HG02759 (cell line): ENCODE measurements at regions not wholly inside any gene's neighbourhood (a gene's known extent, or its start where the extent isn't known, plus 50 kb on each side); places are given as distances from the start of the nearest gene placed in this dataset.

Source experiments
- ATAC-seq: cut with Tn5 transposase; IDR thresholded peaks from one replicate; pipeline ENCODE4 v1.9.1; 2021; ENCODE audit warnings: mild to moderate bottlenecking, moderate library complexity; ENCODE audit not compliant: unreplicated experiment

- ATAC-seq: no peak
These were observed 177.5 kb downstream of the ANKRD50 start for GRCh38 chr4:124535003-124535402.

- ATAC-seq: no peak
These were observed 175.6 kb downstream of the ANKRD50 start for GRCh38 chr4:124536946-124537345.

- ATAC-seq: no peak
These were observed 174.6 kb downstream of the ANKRD50 start for GRCh38 chr4:124537971-124538370.

- no peak for ATAC-seq
These were observed 172.5 kb downstream of the ANKRD50 start for GRCh38 chr4:124540014-124540413.

- ATAC-seq: no peak
These were observed 170.7 kb downstream of the ANKRD50 start for GRCh38 chr4:124541652-124542420.

- ATAC-seq: no peak
These were observed 156.6 kb downstream of the ANKRD50 start for GRCh38 chr4:124555959-124556358.

GRCh38 chr4:124564121-124564520 lies 148.4 kb downstream of the ANKRD50 start:
- no peak for ATAC-seq

- ATAC-seq: no peak
These were observed 147.2 kb downstream of the ANKRD50 start for GRCh38 chr4:124565371-124565770.

GRCh38 chr4:124566030-124566429 lies 146.5 kb downstream of the ANKRD50 start:
- ATAC-seq: no peak

- no peak for ATAC-seq
These were observed 139.5 kb downstream of the ANKRD50 start for GRCh38 chr4:124573056-124573455.

GRCh38 chr4:124579896-124580295 lies 132.6 kb downstream of the ANKRD50 start:
- no peak for ATAC-seq

- no peak for ATAC-seq
These were observed 128.7 kb downstream of the ANKRD50 start for GRCh38 chr4:124583797-124584196.

GRCh38 chr4:124589786-124590185 lies 122.7 kb downstream of the ANKRD50 start:
- ATAC-seq: no peak

GRCh38 chr4:124590480-124590879 lies 122.1 kb downstream of the ANKRD50 start:
- ATAC-seq: no peak

- no peak for ATAC-seq
These were observed 120.9 kb downstream of the ANKRD50 start for GRCh38 chr4:124591637-124592036.

- no peak for ATAC-seq
These were observed 119.0 kb downstream of the ANKRD50 start for GRCh38 chr4:124593494-124593893.

- ATAC-seq: no peak
These were observed 117.6 kb downstream of the ANKRD50 start for GRCh38 chr4:124594945-124595344.

GRCh38 chr4:124596816-124597215 lies 115.7 kb downstream of the ANKRD50 start:
- ATAC-seq: no peak

- ATAC-seq: no peak
These were observed 102.3 kb downstream of the ANKRD50 start for GRCh38 chr4:124610211-124610610.
